OCI-LY3 (cell line): ENCODE measurements at regions not wholly inside any gene's neighbourhood (a gene's known extent, or its start where the extent isn't known, plus 50 kb on each side); places are given as distances from the start of the nearest gene placed in this dataset.

Experiments
- EZH2phosphoT487 ChIP-seq: fragments of 200-600 bp; shearing (Covaris generic); IDR thresholded peaks from 2 replicates; pipeline ENCODE4 v1.6.1; 2018; ENCODE audit warnings: antibody characterized with exemption, mixed run types, low read depth
- TF ChIP-seq, protein P1 (sequence below): fragments of 200-600, 300-600 bp; sonication (generic); IDR thresholded peaks from 2 replicates; pipeline ENCODE4 v1.5.1; 2014; ENCODE audit warnings: antibody characterized with exemption, low read length, low read depth

DNA sequence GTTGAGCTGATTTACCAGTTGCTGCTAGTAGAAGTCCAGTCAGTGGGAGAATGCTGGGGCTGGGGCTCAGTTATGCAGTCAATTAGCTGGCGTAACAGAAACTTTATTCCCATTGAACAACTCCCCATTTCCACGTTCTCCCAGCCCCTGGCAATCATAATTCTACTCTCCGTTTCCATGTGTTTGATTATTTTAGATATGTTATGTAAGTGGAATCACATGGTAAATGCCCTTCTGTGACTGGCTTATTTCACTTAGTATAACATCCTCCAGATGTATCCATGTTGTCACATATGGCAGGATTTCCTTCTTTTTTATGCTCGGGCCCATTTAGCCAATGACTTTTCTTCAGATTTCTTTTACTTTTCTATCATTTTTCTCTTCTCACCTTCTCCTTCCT, 61.1 kb upstream of the EXOC4 start:
- TF ChIP-seq, protein P1, sequence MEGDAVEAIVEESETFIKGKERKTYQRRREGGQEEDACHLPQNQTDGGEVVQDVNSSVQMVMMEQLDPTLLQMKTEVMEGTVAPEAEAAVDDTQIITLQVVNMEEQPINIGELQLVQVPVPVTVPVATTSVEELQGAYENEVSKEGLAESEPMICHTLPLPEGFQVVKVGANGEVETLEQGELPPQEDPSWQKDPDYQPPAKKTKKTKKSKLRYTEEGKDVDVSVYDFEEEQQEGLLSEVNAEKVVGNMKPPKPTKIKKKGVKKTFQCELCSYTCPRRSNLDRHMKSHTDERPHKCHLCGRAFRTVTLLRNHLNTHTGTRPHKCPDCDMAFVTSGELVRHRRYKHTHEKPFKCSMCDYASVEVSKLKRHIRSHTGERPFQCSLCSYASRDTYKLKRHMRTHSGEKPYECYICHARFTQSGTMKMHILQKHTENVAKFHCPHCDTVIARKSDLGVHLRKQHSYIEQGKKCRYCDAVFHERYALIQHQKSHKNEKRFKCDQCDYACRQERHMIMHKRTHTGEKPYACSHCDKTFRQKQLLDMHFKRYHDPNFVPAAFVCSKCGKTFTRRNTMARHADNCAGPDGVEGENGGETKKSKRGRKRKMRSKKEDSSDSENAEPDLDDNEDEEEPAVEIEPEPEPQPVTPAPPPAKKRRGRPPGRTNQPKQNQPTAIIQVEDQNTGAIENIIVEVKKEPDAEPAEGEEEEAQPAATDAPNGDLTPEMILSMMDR: no peak
- TF ChIP-seq EZH2phosphoT487: no peak
